ENCODE measurements at regions not wholly inside any gene's neighbourhood (a gene's known extent, or its start where the extent isn't known, plus 50 kb on each side); places are given as distances from the start of the nearest gene placed in this dataset.
"Not testable (repeated sequence)": the region's sequence is repeated elsewhere in the genome, so short reads cannot be mapped to it uniquely, and the experiment has no call there.

- no peak for DNase-seq
These were observed 1313.6 kb downstream of the TBC1D22A start for GRCh38 chr22:48076008-48076407.

GRCh38 chr22:48075604-48076003 is 1313.2 kb downstream of the TBC1D22A start:
- no peak for DNase-seq

GRCh38 chr22:48072777-48073176 is 1310.3 kb downstream of the TBC1D22A start:
- DNase-seq, result no peak

- no peak for DNase-seq
These were observed 1309.4 kb downstream of the TBC1D22A start for GRCh38 chr22:48071828-48072227.

- no peak for DNase-seq
These were observed 1308.9 kb downstream of the TBC1D22A start for GRCh38 chr22:48071305-48071704.

GRCh38 chr22:48070760-48071159 is 1308.3 kb downstream of the TBC1D22A start:
- no peak for DNase-seq

GRCh38 chr22:48070083-48070482 is 1307.6 kb downstream of the TBC1D22A start:
- DNase-seq, result no peak

GRCh38 chr22:48069256-48069655 is 1306.8 kb downstream of the TBC1D22A start:
- no peak for DNase-seq

GRCh38 chr22:48068323-48068885 is 1306.0 kb downstream of the TBC1D22A start:
- DNase-seq, result no peak

GRCh38 chr22:48065892-48066291 is 1303.4 kb downstream of the TBC1D22A start:
- no peak for DNase-seq

GRCh38 chr22:48061726-48062125 is 1299.3 kb downstream of the TBC1D22A start:
- no peak for DNase-seq

- DNase-seq, result no peak
These were observed 1297.8 kb downstream of the TBC1D22A start for GRCh38 chr22:48060266-48060665.

GRCh38 chr22:48059521-48059920 is 1297.1 kb downstream of the TBC1D22A start:
- DNase-seq, result not testable (repeated sequence)

GRCh38 chr22:48057116-48057835 is 1294.8 kb downstream of the TBC1D22A start:
- no peak for DNase-seq

- no peak for DNase-seq
These were observed 1293.4 kb downstream of the TBC1D22A start for GRCh38 chr22:48055827-48056226.

GRCh38 chr22:48055185-48055584 is 1292.7 kb downstream of the TBC1D22A start:
- DNase-seq, result no peak

GRCh38 chr22:48054596-48054995 is 1292.1 kb downstream of the TBC1D22A start:
- no peak for DNase-seq

GRCh38 chr22:48053973-48054372 is 1291.5 kb downstream of the TBC1D22A start:
- no peak for DNase-seq

- no peak for DNase-seq
These were observed 1291.0 kb downstream of the TBC1D22A start for GRCh38 chr22:48053486-48053885.

- DNase-seq, result no peak
These were observed 1290.1 kb downstream of the TBC1D22A start for GRCh38 chr22:48052621-48052890.

- no peak for DNase-seq
These were observed 1289.6 kb downstream of the TBC1D22A start for GRCh38 chr22:48051796-48052620.

- no peak for DNase-seq
These were observed 1288.4 kb downstream of the TBC1D22A start for GRCh38 chr22:48050836-48051235.

- no peak for DNase-seq
These were observed 1286.7 kb downstream of the TBC1D22A start for GRCh38 chr22:48049116-48049515.
